ENCODE measurements at regions not wholly inside any gene's neighbourhood (a gene's known extent, or its start where the extent isn't known, plus 50 kb on each side); places are given as distances from the start of the nearest gene placed in this dataset.

DNA sequence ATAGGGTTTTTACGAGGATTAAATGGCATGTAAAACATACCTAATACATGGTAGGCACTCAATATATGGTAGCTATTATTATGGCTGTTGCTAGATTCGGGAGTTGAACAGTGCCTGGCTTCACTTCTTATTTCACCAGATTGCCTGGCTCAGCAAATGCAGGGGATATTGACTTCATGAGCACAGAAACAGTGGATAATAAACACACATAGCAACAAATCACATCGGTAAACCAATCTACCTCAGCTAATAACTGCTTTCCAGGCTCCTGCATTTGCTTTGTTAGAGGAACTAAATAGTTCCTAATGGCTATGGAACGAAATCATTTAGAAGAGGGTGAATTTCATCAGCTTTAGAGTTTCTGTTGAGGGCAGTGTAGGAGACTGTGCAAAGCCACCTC is 105.2 kb upstream of the TMCC3 start:
- TF ChIP-seq TAF1 (IDR thresholded peaks at IDR 0.05; ENCODE audit: borderline replicate concordance, insufficient read depth, low read length), result no peak
- TF ChIP-seq POLR2AphosphoS5 (IDR thresholded peaks at IDR 0.05; ENCODE audit: low read depth, low read length), result no peak
- TF ChIP-seq, protein P1, sequence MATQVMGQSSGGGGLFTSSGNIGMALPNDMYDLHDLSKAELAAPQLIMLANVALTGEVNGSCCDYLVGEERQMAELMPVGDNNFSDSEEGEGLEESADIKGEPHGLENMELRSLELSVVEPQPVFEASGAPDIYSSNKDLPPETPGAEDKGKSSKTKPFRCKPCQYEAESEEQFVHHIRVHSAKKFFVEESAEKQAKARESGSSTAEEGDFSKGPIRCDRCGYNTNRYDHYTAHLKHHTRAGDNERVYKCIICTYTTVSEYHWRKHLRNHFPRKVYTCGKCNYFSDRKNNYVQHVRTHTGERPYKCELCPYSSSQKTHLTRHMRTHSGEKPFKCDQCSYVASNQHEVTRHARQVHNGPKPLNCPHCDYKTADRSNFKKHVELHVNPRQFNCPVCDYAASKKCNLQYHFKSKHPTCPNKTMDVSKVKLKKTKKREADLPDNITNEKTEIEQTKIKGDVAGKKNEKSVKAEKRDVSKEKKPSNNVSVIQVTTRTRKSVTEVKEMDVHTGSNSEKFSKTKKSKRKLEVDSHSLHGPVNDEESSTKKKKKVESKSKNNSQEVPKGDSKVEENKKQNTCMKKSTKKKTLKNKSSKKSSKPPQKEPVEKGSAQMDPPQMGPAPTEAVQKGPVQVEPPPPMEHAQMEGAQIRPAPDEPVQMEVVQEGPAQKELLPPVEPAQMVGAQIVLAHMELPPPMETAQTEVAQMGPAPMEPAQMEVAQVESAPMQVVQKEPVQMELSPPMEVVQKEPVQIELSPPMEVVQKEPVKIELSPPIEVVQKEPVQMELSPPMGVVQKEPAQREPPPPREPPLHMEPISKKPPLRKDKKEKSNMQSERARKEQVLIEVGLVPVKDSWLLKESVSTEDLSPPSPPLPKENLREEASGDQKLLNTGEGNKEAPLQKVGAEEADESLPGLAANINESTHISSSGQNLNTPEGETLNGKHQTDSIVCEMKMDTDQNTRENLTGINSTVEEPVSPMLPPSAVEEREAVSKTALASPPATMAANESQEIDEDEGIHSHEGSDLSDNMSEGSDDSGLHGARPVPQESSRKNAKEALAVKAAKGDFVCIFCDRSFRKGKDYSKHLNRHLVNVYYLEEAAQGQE (IDR thresholded peaks at IDR 0.05; ENCODE audit: insufficient read depth in 1 of 2, low read depth in 2 of 2, low read length in 2 of 2), result no peak
- no peak for TF ChIP-seq SIN3A (IDR thresholded peaks at IDR 0.05; ENCODE audit: borderline replicate concordance, insufficient read depth, low read length)
- no peak for TF ChIP-seq FOXP2 (optimal IDR thresholded peaks at IDR 0.05; ENCODE audit: borderline replicate concordance, extremely low read depth, extremely low read length, insufficient read depth)

All from PFSK-1 (cell line).